Neural progenitor cell (in vitro differentiated cells): ENCODE measurements at regions not wholly inside any gene's neighbourhood (a gene's known extent, or its start where the extent isn't known, plus 50 kb on each side); places are given as distances from the start of the nearest gene placed in this dataset.

Source experiments
- DNase-seq: peaks from one replicate; pipeline ENCODE4 v3.0.0-alpha.2; 2016; ENCODE audit warnings: low spot score
- H2AFZ ChIP-seq: fragments of 200-600 bp; sonication (generic); replicated peaks from 2 replicates; pipeline ENCODE4 v1.6.1; 2016; ENCODE audit warnings: antibody characterized with exemption
- H3F3A ChIP-seq: fragments of 200-600 bp; sonication (generic); 2 replicates; pipeline ENCODE4 v1.6.1; 2016; ENCODE audit warnings: antibody characterized with exemption, low read depth
- H3K27ac ChIP-seq: fragments of 200-600 bp; sonication (generic); 2 replicates; pipeline ENCODE4 v1.5.1; 2016; ENCODE audit warnings: mild to moderate bottlenecking
- H3K27me3 ChIP-seq: fragments of 200-600 bp; sonication (generic); 2 replicates; pipeline ENCODE4 v1.6.1; 2016; ENCODE audit warnings: mild to moderate bottlenecking, moderate library complexity
- H3K36me3 ChIP-seq: fragments of 200-600 bp; sonication (generic); 2 replicates; pipeline ENCODE4 v1.5.1; 2016
- H3K4me1 ChIP-seq: fragments of 200-600 bp; sonication (generic); 2 replicates; pipeline ENCODE4 v1.6.1; 2016; ENCODE audit warnings: mixed run types
- H3K4me2 ChIP-seq: fragments of 200-600 bp; sonication (generic); 2 replicates; pipeline ENCODE4 v1.6.1; 2016
- H3K4me3 ChIP-seq: fragments of 200-600 bp; sonication (generic); 2 replicates; pipeline ENCODE4 v1.5.1; 2016
- H3K79me2 ChIP-seq: fragments of 200-600 bp; sonication (generic); 2 replicates; pipeline ENCODE4 v1.6.1; 2016; ENCODE audit warnings: low read depth
- H3K9ac ChIP-seq: fragments of 200-600 bp; sonication (generic); 2 replicates; pipeline ENCODE4 v1.6.1; 2016
- H3K9me3 ChIP-seq: fragments of 200-600 bp; sonication (generic); 2 replicates; pipeline ENCODE4 v1.5.1; 2016; ENCODE audit warnings: low read depth
- H4K20me1 ChIP-seq: fragments of 200-600 bp; sonication (generic); 2 replicates; pipeline ENCODE4 v1.6.1; 2016; ENCODE audit warnings: low read depth
- H3K27ac Mint-ChIP-seq: 3 replicates; pipeline ENCODE4 v1.8.0; 2021; ENCODE audit warnings: mixed read lengths
- H3K27me3 Mint-ChIP-seq: 2 replicates; pipeline ENCODE4 v1.8.0; 2022; ENCODE audit warnings: low read depth, mild to moderate bottlenecking, inconsistent platforms, moderate library complexity, mixed read lengths; ENCODE audit not compliant: insufficient read depth
- H3K36me3 Mint-ChIP-seq: 3 replicates; pipeline ENCODE4 v1.8.0; 2021; ENCODE audit warnings: mixed read lengths
- H3K4me1 Mint-ChIP-seq: 3 replicates; pipeline ENCODE4 v1.8.0; 2021; ENCODE audit warnings: mixed read lengths
- H3K4me3 Mint-ChIP-seq: 3 replicates; pipeline ENCODE4 v1.8.0; 2021; ENCODE audit warnings: mild to moderate bottlenecking, moderate library complexity, mixed read lengths
- H3K9me3 Mint-ChIP-seq: 3 replicates; pipeline ENCODE4 v1.8.0; 2020; ENCODE audit warnings: mixed read lengths
- CTCF ChIP-seq: fragments of 200-600 bp; sonication (generic); IDR thresholded peaks from 2 replicates; pipeline ENCODE4 v1.5.1; 2017; ENCODE audit warnings: antibody characterized with exemption, mild to moderate bottlenecking
- EZH2 ChIP-seq: fragments of 200-600 bp; sonication (generic); IDR thresholded peaks from 2 replicates; pipeline ENCODE4 v1.6.1; 2017; ENCODE audit warnings: antibody characterized with exemption, mild to moderate bottlenecking, moderate library complexity
- EZH2phosphoT487 ChIP-seq: fragments of 200-600 bp; sonication (generic); IDR thresholded peaks from 2 replicates; pipeline ENCODE4 v1.6.1; 2017; ENCODE audit warnings: antibody characterized with exemption

GRCh38 chr12:104822941-104823340 is 135.1 kb downstream of the SLC41A2 start:
- peaks cover 2% of the 10 kb centered on the region for H3K27me3 Mint-ChIP-seq

GRCh38 chr12:104816845-104817503 is 141.1 kb downstream of the SLC41A2 start:
- Mint-ChIP-seq H3K27me3 (no peaks in the 10 kb centered on the region), H3K27ac (no peak overlapping the region), H3K4me1 (no peaks in the 10 kb centered on the region), H3K36me3 (no peaks in the 10 kb centered on the region), H3K4me3 (no peak overlapping the region), H3K9me3 (peaks cover 5% of the 10 kb centered on the region)
- Histone ChIP-seq H3K36me3 (no peaks in the 10 kb centered on the region), H3K27ac (no peak overlapping the region), H3F3A (no peaks in the 10 kb centered on the region), H3K4me2 (no peak overlapping the region), H3K4me1 (no peaks in the 10 kb centered on the region), H3K4me3 (no peak overlapping the region), H3K79me2 (no peaks in the 10 kb centered on the region), H3K9me3 (no peaks in the 10 kb centered on the region), H3K27me3 (no peaks in the 10 kb centered on the region), H4K20me1 (no peaks in the 10 kb centered on the region), H3K9ac (no peak overlapping the region), H2AFZ (no peak overlapping the region)
- TF ChIP-seq EZH2phosphoT487 (no peak), CTCF (no peak), EZH2 (no peak)
- DNase-seq: no peak

More at GRCh38 chr12:104822941-104823340, 135.1 kb downstream of the SLC41A2 start:
- Mint-ChIP-seq H3K4me1 (no peaks in the 10 kb centered on the region), H3K4me3 (no peak overlapping the region), H3K27ac (no peak overlapping the region), H3K36me3 (no peaks in the 10 kb centered on the region), H3K9me3 (peaks cover 8% of the 10 kb centered on the region)
- Histone ChIP-seq H3K4me2 (no peak overlapping the region), H3K9ac (no peak overlapping the region), H2AFZ (no peak overlapping the region), H3K79me2 (no peaks in the 10 kb centered on the region), H3K27ac (no peak overlapping the region), H3F3A (no peaks in the 10 kb centered on the region), H3K4me3 (no peak overlapping the region), H3K4me1 (no peaks in the 10 kb centered on the region), H3K36me3 (no peaks in the 10 kb centered on the region), H3K27me3 (no peaks in the 10 kb centered on the region), H4K20me1 (no peaks in the 10 kb centered on the region), H3K9me3 (no peaks in the 10 kb centered on the region)
- TF ChIP-seq EZH2: no peak
- no peak for TF ChIP-seq EZH2phosphoT487
- TF ChIP-seq CTCF: no peak
- DNase-seq: no peak

GRCh38 chr12:104815935-104816334 is 142.2 kb downstream of the SLC41A2 start:
- no peak overlapping the region for H3K27ac ChIP-seq
- H4K20me1 ChIP-seq: no peaks in the 10 kb centered on the region
- H3K36me3 ChIP-seq: no peaks in the 10 kb centered on the region
- Mint-ChIP-seq H3K9me3 (peaks cover 5% of the 10 kb centered on the region), H3K27ac (no peak overlapping the region), H3K36me3 (no peaks in the 10 kb centered on the region), H3K27me3 (no peaks in the 10 kb centered on the region), H3K4me3 (no peak overlapping the region), H3K4me1 (no peaks in the 10 kb centered on the region)
- no peaks in the 10 kb centered on the region for H3F3A ChIP-seq
- H3K4me2 ChIP-seq: no peak overlapping the region
- H3K4me3 ChIP-seq: no peak overlapping the region
- no peaks in the 10 kb centered on the region for H3K27me3 ChIP-seq
- no peak overlapping the region for H2AFZ ChIP-seq
- no peaks in the 10 kb centered on the region for H3K9me3 ChIP-seq
- no peak overlapping the region for H3K9ac ChIP-seq
- DNase-seq: no peak
- TF ChIP-seq CTCF: no peak
- no peak for TF ChIP-seq EZH2phosphoT487
- TF ChIP-seq EZH2: no peak
- H3K4me1 ChIP-seq: no peaks in the 10 kb centered on the region
- no peaks in the 10 kb centered on the region for H3K79me2 ChIP-seq
